ENCODE measurements at regions not wholly inside any gene's neighbourhood (a gene's known extent, or its start where the extent isn't known, plus 50 kb on each side); places are given as distances from the start of the nearest gene placed in this dataset.

DNA sequence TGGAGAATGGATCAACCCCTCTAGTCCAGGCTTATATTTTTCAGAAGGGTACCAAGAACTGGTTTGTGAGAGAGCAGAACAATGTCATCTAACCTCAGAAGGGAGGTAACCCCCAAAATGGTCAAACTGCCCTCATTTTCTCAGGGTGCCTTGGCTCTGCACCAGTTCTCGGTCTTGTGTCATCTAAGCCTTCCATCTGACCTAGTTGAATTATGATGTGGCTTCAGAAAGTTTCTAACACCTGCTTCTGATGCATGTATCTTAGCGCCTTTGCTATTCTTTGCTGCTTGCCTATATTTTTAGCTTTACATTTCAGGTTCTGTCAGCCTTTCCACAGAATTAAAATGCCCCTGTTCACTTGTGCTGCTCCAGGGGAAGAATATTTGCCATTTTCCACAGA lies 91.7 kb upstream of the E2F8 start:
- TF ChIP-seq, protein P1, sequence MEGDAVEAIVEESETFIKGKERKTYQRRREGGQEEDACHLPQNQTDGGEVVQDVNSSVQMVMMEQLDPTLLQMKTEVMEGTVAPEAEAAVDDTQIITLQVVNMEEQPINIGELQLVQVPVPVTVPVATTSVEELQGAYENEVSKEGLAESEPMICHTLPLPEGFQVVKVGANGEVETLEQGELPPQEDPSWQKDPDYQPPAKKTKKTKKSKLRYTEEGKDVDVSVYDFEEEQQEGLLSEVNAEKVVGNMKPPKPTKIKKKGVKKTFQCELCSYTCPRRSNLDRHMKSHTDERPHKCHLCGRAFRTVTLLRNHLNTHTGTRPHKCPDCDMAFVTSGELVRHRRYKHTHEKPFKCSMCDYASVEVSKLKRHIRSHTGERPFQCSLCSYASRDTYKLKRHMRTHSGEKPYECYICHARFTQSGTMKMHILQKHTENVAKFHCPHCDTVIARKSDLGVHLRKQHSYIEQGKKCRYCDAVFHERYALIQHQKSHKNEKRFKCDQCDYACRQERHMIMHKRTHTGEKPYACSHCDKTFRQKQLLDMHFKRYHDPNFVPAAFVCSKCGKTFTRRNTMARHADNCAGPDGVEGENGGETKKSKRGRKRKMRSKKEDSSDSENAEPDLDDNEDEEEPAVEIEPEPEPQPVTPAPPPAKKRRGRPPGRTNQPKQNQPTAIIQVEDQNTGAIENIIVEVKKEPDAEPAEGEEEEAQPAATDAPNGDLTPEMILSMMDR (IDR thresholded peaks at IDR 0.05) = no peak
- TF ChIP-seq POLR2AphosphoS5 (IDR thresholded peaks at IDR 0.05) (no peak), POLR2A (IDR thresholded peaks at IDR 0.05) (no peak)

Measured in upper lobe of left lung (tissue), 4 donors.